NCI-H1092 treated with DMSO at 0.1 percent for 48 hours (cell line): ENCODE measurements at regions not wholly inside any gene's neighbourhood (a gene's known extent, or its start where the extent isn't known, plus 50 kb on each side); places are given as distances from the start of the nearest gene placed in this dataset.

Source experiments
- DNase-seq: peaks from one replicate; lab custom pipeline; 2025; lab: John Stamatoyannopoulos, UW

- DNase-seq, result no peak
Observed at GRCh38 chr9:105861972-105862371, 167.6 kb downstream of the TMEM38B start.

DNA sequence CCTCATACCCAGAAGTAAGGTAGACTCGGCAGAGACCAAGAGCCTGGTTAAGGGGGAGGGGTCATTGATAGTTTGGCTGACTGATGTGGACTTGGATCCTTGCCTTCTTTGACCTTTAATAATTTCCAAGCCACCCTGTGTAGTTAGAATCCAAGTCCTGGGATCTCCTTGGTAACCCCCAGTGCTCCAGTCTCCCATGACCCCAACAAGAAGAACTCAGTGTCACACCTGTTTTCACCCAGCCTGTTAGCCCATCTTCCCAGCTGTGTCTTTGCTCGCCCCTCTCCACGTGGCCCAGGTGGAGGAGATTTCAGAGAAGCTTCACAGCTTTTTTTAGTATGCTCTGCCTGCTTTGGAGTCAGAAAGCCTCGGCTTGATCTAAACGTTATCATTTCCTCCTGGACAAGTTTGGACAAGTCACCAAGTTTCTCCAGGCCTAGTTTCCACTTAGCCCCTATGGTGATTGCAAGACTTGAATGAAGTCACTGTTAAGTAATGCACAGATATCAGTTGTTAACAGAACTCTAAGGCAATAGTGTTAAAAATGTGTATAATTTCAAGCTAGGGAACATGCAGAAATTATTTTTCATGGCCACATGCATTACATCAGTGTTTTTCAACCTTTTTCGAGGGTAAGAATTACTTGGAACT is 170.0 kb downstream of the TMEM38B start:
- no peak for DNase-seq

- no peak for DNase-seq
Observed at GRCh38 chr9:105865285-105865684, 170.9 kb downstream of the TMEM38B start.

- DNase-seq, result no peak
Observed at GRCh38 chr9:105871540-105871939, 177.2 kb downstream of the TMEM38B start.

DNA sequence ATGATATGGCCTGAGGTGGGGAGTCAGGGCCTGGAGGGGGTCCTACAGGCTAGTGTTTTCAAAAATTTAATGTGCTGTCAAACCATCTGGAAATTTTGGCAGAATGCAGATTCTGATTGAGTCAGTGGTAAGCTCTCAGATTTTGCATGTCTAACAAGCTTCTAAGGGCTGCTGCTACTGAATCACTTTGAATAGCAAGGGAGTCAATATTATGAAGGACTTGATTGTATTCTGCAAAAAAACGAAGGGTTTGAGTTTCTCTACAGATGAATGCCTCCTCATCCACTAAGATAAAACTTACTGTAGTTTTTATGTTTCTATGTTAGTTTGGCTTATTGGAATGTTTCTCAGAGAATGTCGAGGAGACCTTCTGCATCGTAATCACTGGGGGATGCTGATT is 179.5 kb downstream of the TMEM38B start:
- DNase-seq, result no peak

- peak; percentile 97 for DNase-seq
Observed at GRCh38 chr9:105877721-105878120, 183.4 kb downstream of the TMEM38B start.

GRCh38 chr9:105879181-105879580 is 184.8 kb downstream of the TMEM38B start:
- no peak for DNase-seq

DNA sequence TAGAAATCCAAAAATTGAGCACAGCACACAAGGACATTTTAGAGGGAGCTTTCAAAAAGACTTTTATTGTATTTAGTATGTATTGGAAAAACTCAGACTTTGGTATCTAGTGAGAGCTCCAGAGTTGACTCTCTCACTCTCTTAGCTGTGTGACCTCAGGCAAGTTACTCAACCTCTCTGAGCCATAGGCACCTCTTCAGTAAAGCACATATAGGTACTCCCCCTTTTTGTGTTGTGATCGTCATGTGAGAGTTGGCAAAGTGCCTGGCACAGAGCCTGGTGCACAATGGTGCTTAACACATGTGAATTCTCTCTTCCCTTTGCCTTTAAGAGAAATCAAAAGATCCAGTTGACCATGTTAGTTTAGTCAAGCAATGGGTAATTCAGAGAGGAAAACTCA is 186.2 kb downstream of the TMEM38B start:
- no peak for DNase-seq

DNA sequence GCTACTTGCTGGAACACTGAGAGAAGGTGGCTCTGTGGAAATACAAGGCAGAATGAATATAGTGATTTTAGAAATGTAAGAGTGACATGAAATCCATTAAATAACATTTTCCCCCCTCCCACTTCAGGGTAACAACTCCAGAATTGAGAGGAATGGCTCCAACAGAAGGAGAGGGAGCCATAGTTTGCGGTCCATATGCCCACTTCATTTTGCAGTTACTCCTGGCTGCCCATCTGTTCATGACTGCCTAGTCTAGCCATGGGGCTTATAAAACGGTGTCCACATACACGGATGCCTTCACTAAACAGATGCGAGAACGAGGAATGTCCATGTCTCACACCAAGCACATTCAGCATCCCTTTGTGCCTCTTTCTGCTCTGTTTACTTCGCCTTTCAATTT is 186.7 kb downstream of the TMEM38B start:
- no peak for DNase-seq

- DNase-seq, result peak; percentile 79
Observed at GRCh38 chr9:105881654-105882349, 187.5 kb downstream of the TMEM38B start.

DNA sequence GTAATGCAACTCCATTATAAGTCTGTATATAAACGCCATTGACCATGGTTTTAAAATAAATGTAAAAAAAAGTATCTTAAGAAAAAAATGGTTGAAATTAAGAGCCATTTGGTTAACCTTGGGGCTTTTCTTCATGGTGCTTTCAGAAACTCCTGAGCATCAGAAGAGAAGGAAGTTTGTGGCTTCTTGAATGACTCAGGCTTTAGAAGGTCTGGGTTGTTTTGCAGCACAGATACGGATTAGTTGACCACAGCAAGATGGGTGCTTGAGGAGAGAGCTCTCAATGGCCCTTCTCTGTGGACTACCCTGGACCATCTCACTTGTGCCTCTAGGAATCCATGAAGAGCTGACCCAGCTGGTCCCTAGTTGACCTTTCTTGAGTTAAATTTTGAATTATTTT is 189.5 kb downstream of the TMEM38B start:
- no peak for DNase-seq

GRCh38 chr9:105884416-105884815 is 190.1 kb downstream of the TMEM38B start:
- no peak for DNase-seq

- no peak for DNase-seq
Observed at GRCh38 chr9:105886136-105886535, 191.8 kb downstream of the TMEM38B start.

GRCh38 chr9:105887679-105888078 is 193.3 kb downstream of the TMEM38B start:
- DNase-seq, result no peak

GRCh38 chr9:105890046-105890822 is 195.9 kb downstream of the TMEM38B start:
- no peak for DNase-seq

GRCh38 chr9:105900123-105900522 is 205.8 kb downstream of the TMEM38B start:
- DNase-seq, result no peak

DNA sequence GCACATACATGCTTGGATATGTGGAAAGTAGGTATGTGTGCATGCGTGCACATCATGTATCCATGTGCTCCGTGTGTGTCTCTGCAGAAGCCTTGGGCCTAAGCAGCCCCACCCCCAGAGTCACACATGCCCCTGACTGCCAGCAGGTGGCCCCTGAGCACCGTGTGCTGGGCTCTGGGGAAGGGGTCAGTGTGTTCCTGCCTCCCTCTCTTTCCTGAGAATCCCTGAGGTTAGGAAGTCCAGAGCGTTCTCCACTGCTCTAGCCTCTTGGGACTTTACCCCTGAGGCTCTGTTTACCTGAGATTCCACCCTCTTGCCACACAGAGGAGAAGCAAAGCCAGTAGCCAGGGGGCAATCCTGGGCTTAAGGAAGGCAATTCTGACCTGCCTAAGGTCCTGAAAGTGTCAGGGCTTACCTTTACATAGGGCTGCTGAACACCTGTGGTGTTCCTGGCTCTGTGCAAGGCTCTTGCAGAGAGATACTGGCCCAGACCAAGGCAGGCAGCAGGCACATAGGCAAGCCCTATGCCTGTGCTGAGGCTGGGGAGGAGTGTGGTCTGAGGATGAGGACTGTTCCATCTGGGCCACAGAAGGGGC is 207.3 kb downstream of the TMEM38B start:
- DNase-seq, result peak; percentile 71

GRCh38 chr9:105908069-105908468 is 213.7 kb downstream of the TMEM38B start:
- no peak for DNase-seq

- DNase-seq, result no peak
Observed at GRCh38 chr9:105911104-105911911, 217.0 kb downstream of the TMEM38B start.

GRCh38 chr9:105912157-105912862 is 218.0 kb downstream of the TMEM38B start:
- DNase-seq, result no peak

- peak; percentile 61 for DNase-seq
Observed at GRCh38 chr9:105912863-105913516, 218.6 kb downstream of the TMEM38B start.
